ENCODE measurements at regions not wholly inside any gene's neighbourhood (a gene's known extent, or its start where the extent isn't known, plus 50 kb on each side); places are given as distances from the start of the nearest gene placed in this dataset.

- dilution Hi-C loops (cut with MboI; ENCODE audit: extremely low pct_ligation_motif_present, low sequenced_read_pairs) (no loop called here), intact Hi-C loops (cut with micrococcal nuclease) (loop anchor here (10.0 kb wide), 1 partner anchor 500 kb away; no protein-coding TSS in a partner anchor)
- BruUV-seq (replicated peaks) = no TSS peak
- H3K27ac ChIP-seq (ENCODE audit: insufficient read depth, low read depth, low read length) = no peak overlapping the region
- TF ChIP-seq CTCF (IDR thresholded peaks at IDR 0.05; ENCODE audit: extremely low read depth in 1 of 2, insufficient read depth in 1 of 2, low read depth in 1 of 2, low read length in 2 of 2) = no peak
- TF ChIP-seq POLR2A (IDR thresholded peaks at IDR 0.05; ENCODE audit: low read depth, low read length) = no peak
- TF ChIP-seq GATA2 (IDR thresholded peaks at IDR 0.05; ENCODE audit: insufficient read depth, insufficient read length, low read depth, low read length) = no peak
- TF ChIP-seq MAX (IDR thresholded peaks at IDR 0.05; ENCODE audit: insufficient read depth, insufficient read length) = no peak
- H3K4me3 ChIP-seq (replicated peaks in 1 of 3; ENCODE audit: insufficient read depth in 1 of 3, low read depth in 1 of 3, low read length in 3 of 3) = no peak overlapping the region
- ChIA-PET POLR2A (no interaction called here), CTCF (interaction anchor here (0.9 to 2.6 kb wide), 4 partner anchors 34 to 232 kb away, joined by 3 to 15 read pairs (median 6); no protein-coding TSS in a partner anchor)
- H3K9me3 ChIP-seq (replicated peaks; ENCODE audit: control insufficient read depth, insufficient read depth, low read length) = no peaks in the 10 kb centered on the region
- DNase-seq (ENCODE audit: low read depth, low spot score) (no peak), FAIRE-seq (no peak)
- no peaks in the 10 kb centered on the region for H3K4me1 ChIP-seq (ENCODE audit: control insufficient read depth, extremely low read depth, insufficient read depth, low read length)
- H3K9ac ChIP-seq (replicated peaks; ENCODE audit: extremely low read depth, insufficient read depth, low read length) = no peak overlapping the region
- no peaks in the 10 kb centered on the region for H3K79me2 ChIP-seq (ENCODE audit: control insufficient read depth, insufficient read depth, low read length)
- peak overlapping the region; percentile 59 for H2AFZ ChIP-seq (ENCODE audit: low read depth, low read length)
- no peaks in the 10 kb centered on the region for H4K20me1 ChIP-seq (replicated peaks; ENCODE audit: control insufficient read depth, extremely low read depth, insufficient read depth, low read length)
- no peaks in the 10 kb centered on the region for H3K9me1 ChIP-seq (replicated peaks; ENCODE audit: control insufficient read depth, extremely low read depth, insufficient read depth, low read length)
- H3K27me3 ChIP-seq (ENCODE audit: control insufficient read depth in 2 of 2, insufficient read depth in 2 of 2, low read length in 2 of 2) = no peaks in the 10 kb centered on the region
- H3K4me2 ChIP-seq (ENCODE audit: insufficient read depth, low read length) = no peak overlapping the region
- no peaks in the 10 kb centered on the region for H3K36me3 ChIP-seq (ENCODE audit: control insufficient read depth in 2 of 2, extremely low read depth in 1 of 2, insufficient read depth in 2 of 2, low read length in 2 of 2)
Observed at GRCh38 chr14:80354860-80355581, 143.7 kb upstream of the DIO2 start.

- no peaks in the 10 kb centered on the region for H3K4me1 ChIP-seq (ENCODE audit: control insufficient read depth, extremely low read depth, insufficient read depth, low read length)
- CTCF ChIA-PET = no interaction called here
- intact Hi-C loops (cut with micrococcal nuclease) (loop anchor here (10.0 kb wide), 1 partner anchor 502 kb away; no protein-coding TSS in a partner anchor), dilution Hi-C loops (cut with MboI; ENCODE audit: extremely low pct_ligation_motif_present, low sequenced_read_pairs) (no loop called here)
- BruUV-seq (replicated peaks) = no TSS peak
- H2AFZ ChIP-seq (ENCODE audit: low read depth, low read length) = no peak overlapping the region
- FAIRE-seq = no peak
- no peak overlapping the region for H3K9ac ChIP-seq (replicated peaks; ENCODE audit: extremely low read depth, insufficient read depth, low read length)
- no peaks in the 10 kb centered on the region for H4K20me1 ChIP-seq (replicated peaks; ENCODE audit: control insufficient read depth, extremely low read depth, insufficient read depth, low read length)
- no peak overlapping the region for H3K4me3 ChIP-seq (replicated peaks in 1 of 3; ENCODE audit: insufficient read depth in 1 of 3, low read depth in 1 of 3, low read length in 3 of 3)
- no peak overlapping the region for H3K27ac ChIP-seq (ENCODE audit: insufficient read depth, low read depth, low read length)
- no peak for TF ChIP-seq MAX (IDR thresholded peaks at IDR 0.05; ENCODE audit: insufficient read depth, insufficient read length)
- no peak for TF ChIP-seq MYC (IDR thresholded peaks at IDR 0.05; ENCODE audit: low read depth, low read length)
- no peak for TF ChIP-seq GATA2 (IDR thresholded peaks at IDR 0.05; ENCODE audit: insufficient read depth, insufficient read length, low read depth, low read length)
- no peak for TF ChIP-seq POLR2AphosphoS5 (IDR thresholded peaks at IDR 0.05; ENCODE audit: insufficient read depth, low read depth, low read length)
- no peak for TF ChIP-seq JUN (IDR thresholded peaks at IDR 0.05; ENCODE audit: borderline replicate concordance, insufficient read depth, insufficient read length, low read depth)
- TF ChIP-seq FOS (IDR thresholded peaks at IDR 0.05; ENCODE audit: borderline replicate concordance, insufficient read depth, low read length) = no peak
- no peak for TF ChIP-seq POLR2A (IDR thresholded peaks at IDR 0.05; ENCODE audit: low read depth, low read length)
- no peak for TF ChIP-seq EZH2 (IDR thresholded peaks at IDR 0.05; ENCODE audit: borderline replicate concordance, low read depth, low read length, severe bottlenecking)
- no peak for TF ChIP-seq CTCF (IDR thresholded peaks at IDR 0.05; ENCODE audit: extremely low read depth in 1 of 2, insufficient read depth in 1 of 2, low read depth in 1 of 2, low read length in 2 of 2)
- POLR2A ChIA-PET = no interaction called here
- DNase-seq (ENCODE audit: low read depth, low spot score) = no peak
- no peaks in the 10 kb centered on the region for H3K27me3 ChIP-seq (ENCODE audit: control insufficient read depth in 2 of 2, insufficient read depth in 2 of 2, low read length in 2 of 2)
- H3K9me3 ChIP-seq (replicated peaks; ENCODE audit: control insufficient read depth, insufficient read depth, low read length) = no peaks in the 10 kb centered on the region
- no peak overlapping the region for H3K4me2 ChIP-seq (ENCODE audit: insufficient read depth, low read length)
- H3K36me3 ChIP-seq (ENCODE audit: control insufficient read depth in 2 of 2, extremely low read depth in 1 of 2, insufficient read depth in 2 of 2, low read length in 2 of 2) = no peaks in the 10 kb centered on the region
- H3K9me1 ChIP-seq (replicated peaks; ENCODE audit: control insufficient read depth, extremely low read depth, insufficient read depth, low read length) = no peaks in the 10 kb centered on the region
- no peaks in the 10 kb centered on the region for H3K79me2 ChIP-seq (ENCODE audit: control insufficient read depth, insufficient read depth, low read length)
Observed at GRCh38 chr14:80352471-80352870, 141.2 kb upstream of the DIO2 start.

Measured in endothelial cell of umbilical vein (primary cell).